ENCODE measurements at regions not wholly inside any gene's neighbourhood (a gene's known extent, or its start where the extent isn't known, plus 50 kb on each side); places are given as distances from the start of the nearest gene placed in this dataset.

- POLR2A ChIA-PET, result no interaction called here
- DNase-seq (ENCODE audit: low read depth, low spot score), result no peak
Observed at GRCh38 chr5:6819521-6819920, 106.3 kb downstream of the TENT4A start.

DNA sequence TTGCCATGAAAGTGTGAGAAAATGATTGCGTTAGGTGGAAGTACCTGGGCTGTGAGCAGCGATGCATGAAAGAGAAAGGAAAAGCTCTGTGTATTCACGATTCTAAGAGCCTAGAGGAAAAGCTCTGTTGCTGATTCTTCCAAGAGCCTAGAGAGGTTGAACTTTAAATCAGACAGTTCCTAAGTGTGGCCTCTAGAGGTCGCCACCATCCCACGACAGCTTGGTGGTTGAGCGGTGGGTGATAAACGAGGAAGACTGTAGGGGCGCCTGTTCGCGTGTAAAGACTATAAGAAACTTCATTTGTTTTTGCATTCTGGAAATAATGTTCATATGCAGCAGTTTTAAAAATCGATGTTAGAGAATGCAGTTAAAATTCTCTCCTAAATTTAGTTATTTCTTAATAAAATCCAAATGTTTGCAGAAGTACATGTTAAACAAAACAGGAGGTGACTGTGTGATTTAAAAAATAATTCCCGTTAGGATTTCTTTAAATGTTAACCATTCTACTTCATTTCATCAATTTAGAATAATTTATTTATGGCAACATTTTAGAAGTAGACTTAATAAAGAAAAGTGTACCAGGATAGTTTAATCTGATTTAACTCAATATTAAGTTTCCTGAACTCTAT is 107.7 kb downstream of the TENT4A start:
- in situ Hi-C loops (cut with HindIII; ENCODE audit: low pct_unique_long_range_greater_than_20kb, low sequenced_read_pairs) (no loop called here), intact Hi-C loops (cut with micrococcal nuclease; ENCODE audit: unreplicated experiment) (no loop called here)
- TF ChIP-seq POLR2AphosphoS5 (IDR thresholded peaks at IDR 0.05; ENCODE audit: low read depth, low read length), result no peak
- TF ChIP-seq, protein P1, sequence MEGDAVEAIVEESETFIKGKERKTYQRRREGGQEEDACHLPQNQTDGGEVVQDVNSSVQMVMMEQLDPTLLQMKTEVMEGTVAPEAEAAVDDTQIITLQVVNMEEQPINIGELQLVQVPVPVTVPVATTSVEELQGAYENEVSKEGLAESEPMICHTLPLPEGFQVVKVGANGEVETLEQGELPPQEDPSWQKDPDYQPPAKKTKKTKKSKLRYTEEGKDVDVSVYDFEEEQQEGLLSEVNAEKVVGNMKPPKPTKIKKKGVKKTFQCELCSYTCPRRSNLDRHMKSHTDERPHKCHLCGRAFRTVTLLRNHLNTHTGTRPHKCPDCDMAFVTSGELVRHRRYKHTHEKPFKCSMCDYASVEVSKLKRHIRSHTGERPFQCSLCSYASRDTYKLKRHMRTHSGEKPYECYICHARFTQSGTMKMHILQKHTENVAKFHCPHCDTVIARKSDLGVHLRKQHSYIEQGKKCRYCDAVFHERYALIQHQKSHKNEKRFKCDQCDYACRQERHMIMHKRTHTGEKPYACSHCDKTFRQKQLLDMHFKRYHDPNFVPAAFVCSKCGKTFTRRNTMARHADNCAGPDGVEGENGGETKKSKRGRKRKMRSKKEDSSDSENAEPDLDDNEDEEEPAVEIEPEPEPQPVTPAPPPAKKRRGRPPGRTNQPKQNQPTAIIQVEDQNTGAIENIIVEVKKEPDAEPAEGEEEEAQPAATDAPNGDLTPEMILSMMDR (IDR thresholded peaks at IDR 0.05), result peak; percentile 86
- no peak for TF ChIP-seq TCF7L2 (IDR thresholded peaks at IDR 0.05; ENCODE audit: low read depth, low read length)
- TF ChIP-seq REST (IDR thresholded peaks at IDR 0.05; ENCODE audit: insufficient read depth in 1 of 2, low read depth in 2 of 2, low read length in 1 of 2), result no peak
- TF ChIP-seq SIN3A (IDR thresholded peaks at IDR 0.05; ENCODE audit: borderline replicate concordance, insufficient read depth, low read depth, low read length), result no peak
- Histone ChIP-seq H3K9me3 (ENCODE audit: control insufficient read depth, insufficient read depth, low read depth, low read length) (peaks cover 8% of the 10 kb centered on the region; the same call in 1 of the 2 replicates), H3K27ac (ENCODE audit: low read length) (no peak overlapping the region), H3K36me3 (ENCODE audit: control insufficient read depth, insufficient read depth, low read length) (no peaks in the 10 kb centered on the region), H3K4me3 (ENCODE audit: low read depth in 2 of 2, low read length in 2 of 2) (no peak overlapping the region), H3K27me3 (ENCODE audit: control insufficient read depth, insufficient read depth, low read length) (no peaks in the 10 kb centered on the region), H3K4me1 (ENCODE audit: control insufficient read depth, insufficient read depth, low read length) (no peaks in the 10 kb centered on the region; the same call in 1 of the 2 replicates)
- ATAC-seq, result no peak
- ChIA-PET POLR2A (no interaction called here), CTCF (interaction anchor here (0.6 to 1.0 kb wide), 2 partner anchors 55 to 243 kb away, joined by 3 read pairs; no protein-coding TSS in a partner anchor)
- no TSS peak for BruUV-seq (replicated peaks)
- DNase-seq (ENCODE audit: low read depth, low spot score), result peak; percentile 24

More at GRCh38 chr5:6819521-6819920, 106.3 kb downstream of the TENT4A start:
- Histone ChIP-seq H3K9me3 (ENCODE audit: control insufficient read depth, insufficient read depth, low read depth, low read length) (peaks cover 8% of the 10 kb centered on the region; the same call in 1 of the 2 replicates), H3K4me3 (ENCODE audit: low read depth in 2 of 2, low read length in 2 of 2) (no peak overlapping the region), H3K27ac (ENCODE audit: low read length) (no peak overlapping the region), H3K27me3 (ENCODE audit: control insufficient read depth, insufficient read depth, low read length) (no peaks in the 10 kb centered on the region), H3K36me3 (ENCODE audit: control insufficient read depth, insufficient read depth, low read length) (no peaks in the 10 kb centered on the region), H3K4me1 (ENCODE audit: control insufficient read depth, insufficient read depth, low read length) (no peaks in the 10 kb centered on the region; the same call in 1 of the 2 replicates)
- in situ Hi-C loops (cut with HindIII; ENCODE audit: low pct_unique_long_range_greater_than_20kb, low sequenced_read_pairs) (no loop called here), intact Hi-C loops (cut with micrococcal nuclease; ENCODE audit: unreplicated experiment) (no loop called here)
- no TSS peak for BruUV-seq (replicated peaks)
- CTCF ChIA-PET, result no interaction called here
- no peak for TF ChIP-seq SIN3A (IDR thresholded peaks at IDR 0.05; ENCODE audit: borderline replicate concordance, insufficient read depth, low read depth, low read length)
- TF ChIP-seq, protein P1 (IDR thresholded peaks at IDR 0.05), result 0 out of 2 replicates have a peak, but pooled peaks have one; percentile 6
- TF ChIP-seq TCF7L2 (IDR thresholded peaks at IDR 0.05; ENCODE audit: low read depth, low read length), result no peak
- no peak for TF ChIP-seq POLR2AphosphoS5 (IDR thresholded peaks at IDR 0.05; ENCODE audit: low read depth, low read length)
- no peak for TF ChIP-seq REST (IDR thresholded peaks at IDR 0.05; ENCODE audit: insufficient read depth in 1 of 2, low read depth in 2 of 2, low read length in 1 of 2)
- no peak for ATAC-seq

All from Panc1 (cell line).